Effector memory CD8-positive, alpha-beta T cell (primary cell): ENCODE measurements at regions not wholly inside any gene's neighbourhood (a gene's known extent, or its start where the extent isn't known, plus 50 kb on each side); places are given as distances from the start of the nearest gene placed in this dataset.

Experiments
- ATAC-seq: fragments of 150-1000 bp; cut with Tn5 transposase; replicated peaks from 2 replicates; pipeline ENCODE4 v1.10.0; 2021; ENCODE audit warnings: mild to moderate bottlenecking, moderate library complexity
- DNase-seq, 3 experiments: peaks; one replicate each; pipeline ENCODE4 v3.0.0; 2021
- H3K27ac Mint-ChIP-seq, 2 donors: one replicate each; pipeline ENCODE4 v1.8.0; 2022; ENCODE audit warnings: mild to moderate bottlenecking in 2 of 2, mixed read lengths in 2 of 2, moderate library complexity in 2 of 2
- H3K27me3 Mint-ChIP-seq, 2 donors: one replicate each; pipeline ENCODE4 v1.8.0; 2022; ENCODE audit warnings: mixed read lengths in 2 of 2
- H3K36me3 Mint-ChIP-seq: one replicate; pipeline ENCODE4 v1.8.0; 2022; ENCODE audit warnings: mild to moderate bottlenecking, moderate library complexity, mixed read lengths; ENCODE audit not compliant: insufficient read depth
- H3K4me1 Mint-ChIP-seq, 2 donors: one replicate each; pipeline ENCODE4 v1.8.0; 2022; ENCODE audit warnings: low read depth in 2 of 2, mixed read lengths in 2 of 2
- H3K4me3 Mint-ChIP-seq, 2 donors: one replicate each; pipeline ENCODE4 v1.8.0; 2022; ENCODE audit warnings: mild to moderate bottlenecking in 2 of 2, mixed read lengths in 2 of 2, moderate library complexity in 2 of 2
- H3K9me3 Mint-ChIP-seq, 2 donors: one replicate each; pipeline ENCODE4 v1.8.0; 2022; ENCODE audit warnings: mixed read lengths in 2 of 2

GRCh38 chr1:37135032-37135431, 100.7 kb upstream of the GRIK3 start:
- no peak for ATAC-seq
- peaks cover 0 to 4% of the 10 kb centered on the region in 2 donors for H3K4me1 Mint-ChIP-seq

DNA sequence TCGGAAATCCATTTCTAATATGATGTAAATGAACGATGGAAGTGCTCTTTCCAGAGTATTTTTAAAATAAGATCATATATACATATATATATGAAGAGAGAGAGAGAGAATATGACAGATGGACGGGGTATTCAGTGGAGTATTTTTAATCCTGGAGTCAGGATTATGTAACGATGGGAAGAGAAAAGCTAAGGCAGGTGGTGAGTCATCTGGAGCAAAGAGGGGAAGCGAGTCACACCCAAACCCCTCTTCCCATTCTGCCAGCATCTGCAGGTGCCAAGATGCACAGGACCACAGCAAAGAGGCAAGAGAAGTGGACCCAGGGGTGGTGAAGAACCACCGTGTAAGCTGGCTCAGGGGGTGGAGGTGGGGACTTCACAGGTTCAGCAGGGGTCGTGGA, 102.7 kb upstream of the GRIK3 start:
- no peak for ATAC-seq
- no peaks in the 10 kb centered on the region for H3K4me1 Mint-ChIP-seq
- peaks cover 39 to 66% of the 10 kb centered on the region in 2 donors for H3K27me3 Mint-ChIP-seq
- DNase-seq = no peak
- peaks cover 3% of the 10 kb centered on the region for H3K36me3 Mint-ChIP-seq
- no peaks in the 10 kb centered on the region for H3K9me3 Mint-ChIP-seq
- no peak overlapping the region for H3K4me3 Mint-ChIP-seq
- H3K27ac Mint-ChIP-seq = no peak overlapping the region

More at GRCh38 chr1:37135032-37135431, 100.7 kb upstream of the GRIK3 start:
- Mint-ChIP-seq H3K27ac (no peak overlapping the region), H3K36me3 (peaks cover 3% of the 10 kb centered on the region), H3K9me3 (no peaks in the 10 kb centered on the region), H3K27me3 (peaks cover 52 to 65% of the 10 kb centered on the region in 2 donors), H3K4me3 (no peak overlapping the region)
- DNase-seq = no peak

DNA sequence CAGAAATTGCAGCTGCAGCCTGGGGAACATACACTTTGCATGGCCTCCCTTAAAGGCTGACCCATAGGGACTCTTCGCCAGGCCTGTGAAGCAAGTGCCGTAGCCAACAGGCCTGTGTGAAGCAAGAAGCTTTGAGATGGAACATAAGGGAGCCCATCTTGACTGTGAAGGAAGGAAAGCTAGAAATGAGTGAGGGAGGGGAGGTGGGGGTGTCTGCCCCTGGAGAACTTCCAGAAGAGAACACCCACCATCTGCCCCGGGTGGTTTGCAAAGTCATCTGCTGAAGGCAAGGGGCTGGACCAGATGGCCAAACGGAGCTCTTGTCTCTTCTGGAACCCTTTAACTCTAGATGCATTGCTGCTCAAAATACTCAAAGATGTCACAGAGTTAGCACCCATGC, 103.3 kb upstream of the GRIK3 start:
- Mint-ChIP-seq H3K27ac (no peak overlapping the region), H3K36me3 (peaks cover 3% of the 10 kb centered on the region), H3K4me3 (no peak overlapping the region), H3K27me3 (peaks cover 39 to 66% of the 10 kb centered on the region in 2 donors), H3K4me1 (no peaks in the 10 kb centered on the region), H3K9me3 (no peaks in the 10 kb centered on the region)
- ATAC-seq (no peak), DNase-seq (no peak)

DNA sequence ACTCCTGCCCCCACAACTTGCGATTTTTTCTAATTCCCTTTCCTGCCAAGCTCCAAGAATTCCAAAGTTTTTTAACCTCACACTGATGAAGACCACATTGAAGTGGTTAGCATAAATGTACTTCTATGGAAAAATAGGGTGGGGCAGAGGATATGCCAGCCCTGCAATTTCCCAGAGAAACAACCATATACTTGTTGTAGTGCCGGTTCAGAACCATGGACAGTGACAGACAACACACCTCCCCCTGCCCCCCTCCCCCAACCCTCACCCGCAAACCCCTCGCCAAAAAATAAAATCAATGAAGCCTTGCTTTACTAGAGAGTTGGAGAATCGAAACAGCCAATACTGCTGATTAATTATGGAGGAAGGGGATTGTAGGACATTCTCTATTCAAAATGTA, 109.5 kb upstream of the GRIK3 start:
- no peak for DNase-seq
- Mint-ChIP-seq H3K27me3 (peaks cover 11 to 45% of the 10 kb centered on the region in 2 donors), H3K4me3 (no peak overlapping the region), H3K9me3 (no peaks in the 10 kb centered on the region), H3K36me3 (no peaks in the 10 kb centered on the region), H3K27ac (no peak overlapping the region), H3K4me1 (no peaks in the 10 kb centered on the region)
- no peak for ATAC-seq

DNA sequence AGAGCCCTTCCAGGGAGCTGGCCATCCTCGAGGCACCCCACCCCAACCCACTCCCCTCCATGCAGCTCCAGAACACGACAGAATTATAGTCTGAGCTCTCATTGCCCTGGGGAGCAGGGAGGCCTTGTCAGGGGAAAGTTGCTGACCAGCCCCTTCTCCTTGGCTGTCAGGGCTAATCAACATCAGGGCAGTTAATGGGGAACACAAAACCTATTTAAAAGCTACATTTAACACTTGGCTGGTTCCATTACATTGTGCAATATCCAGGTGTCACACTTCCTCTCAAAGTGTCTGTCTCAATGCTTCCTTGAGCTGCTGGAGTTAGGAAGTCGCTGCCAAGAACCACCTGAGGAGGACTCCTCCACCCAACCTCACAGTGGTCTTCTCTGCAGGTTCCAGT, 111.8 kb upstream of the GRIK3 start:
- DNase-seq (no peak), ATAC-seq (no peak)
- Mint-ChIP-seq H3K36me3 (no peaks in the 10 kb centered on the region), H3K27ac (no peak overlapping the region), H3K9me3 (no peaks in the 10 kb centered on the region), H3K4me3 (no peak overlapping the region), H3K4me1 (no peaks in the 10 kb centered on the region), H3K27me3 (peaks cover 20 to 46% of the 10 kb centered on the region in 2 donors)

DNA sequence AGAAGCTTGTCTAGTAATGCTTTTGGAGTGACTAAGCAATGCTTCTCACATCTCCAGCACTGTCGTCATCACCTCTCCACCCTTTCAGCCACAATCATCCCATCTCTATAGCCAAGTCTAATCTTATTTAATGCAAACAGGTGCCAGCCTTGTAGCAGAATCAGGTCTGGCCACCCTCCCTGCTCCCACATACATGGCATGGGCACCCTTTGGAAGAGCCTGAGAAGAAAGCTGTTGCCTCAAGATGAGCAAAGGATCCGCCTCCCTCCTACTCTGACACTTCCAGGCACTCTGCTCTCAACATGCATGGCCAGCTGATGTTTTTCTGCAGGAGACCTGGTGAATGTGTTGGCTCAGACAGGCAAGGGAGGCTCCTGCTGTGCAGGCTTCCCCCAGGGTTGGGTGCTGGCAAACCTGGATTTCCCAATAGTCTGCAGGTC, 113.1 kb upstream of the GRIK3 start:
- no peak overlapping the region for H3K27ac Mint-ChIP-seq
- no peak for DNase-seq
- H3K4me1 Mint-ChIP-seq = no peaks in the 10 kb centered on the region
- no peak for ATAC-seq
- no peak overlapping the region for H3K4me3 Mint-ChIP-seq
- no peaks in the 10 kb centered on the region for H3K9me3 Mint-ChIP-seq
- peaks cover 28 to 56% of the 10 kb centered on the region in 2 donors for H3K27me3 Mint-ChIP-seq
- no peaks in the 10 kb centered on the region for H3K36me3 Mint-ChIP-seq

DNA sequence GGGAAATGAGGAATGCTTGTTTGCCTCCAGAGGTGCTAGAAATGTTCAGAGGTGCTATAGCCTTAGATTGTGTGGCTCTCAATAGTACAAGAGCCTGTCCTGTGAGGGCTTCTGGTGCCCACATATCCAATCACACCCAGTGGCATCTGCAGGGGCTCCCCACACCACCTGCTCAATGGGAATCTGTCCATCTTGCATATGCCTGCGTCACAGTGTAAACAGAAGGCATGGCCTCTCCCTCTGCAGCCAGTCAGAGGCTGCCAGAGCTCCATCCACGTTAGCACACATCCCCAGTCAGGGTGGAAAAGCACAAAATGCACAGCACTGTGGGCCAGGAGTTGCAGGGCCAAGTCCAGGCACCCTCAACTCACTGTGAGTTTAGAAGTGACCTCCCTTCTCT, 113.6 kb upstream of the GRIK3 start:
- Mint-ChIP-seq H3K27me3 (peaks cover 29 to 59% of the 10 kb centered on the region in 2 donors), H3K9me3 (no peaks in the 10 kb centered on the region), H3K4me3 (no peak overlapping the region), H3K36me3 (no peaks in the 10 kb centered on the region), H3K4me1 (no peaks in the 10 kb centered on the region), H3K27ac (no peak overlapping the region)
- DNase-seq (no peak), ATAC-seq (no peak)

DNA sequence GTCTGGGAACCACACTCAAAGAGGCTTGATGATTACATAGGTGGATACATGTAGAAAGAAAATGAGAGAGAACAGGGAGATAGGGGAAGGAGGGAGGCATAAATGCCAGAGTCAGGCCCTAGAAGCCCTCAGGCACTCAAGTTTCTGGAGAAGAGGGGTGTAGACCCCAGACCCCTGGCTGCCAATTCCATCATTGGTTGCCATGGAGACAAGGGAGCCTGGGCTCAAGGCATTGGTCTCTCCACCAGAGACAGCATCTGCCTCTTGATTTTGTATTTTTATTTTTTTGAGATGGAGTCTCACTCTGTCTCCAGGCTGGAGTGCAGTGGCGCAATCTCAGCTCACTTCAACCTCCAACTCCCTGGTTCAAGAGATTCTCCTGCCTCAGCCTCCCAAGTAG, 114.3 kb upstream of the GRIK3 start:
- Mint-ChIP-seq H3K27ac (no peak overlapping the region), H3K27me3 (peaks cover 29 to 63% of the 10 kb centered on the region in 2 donors), H3K36me3 (no peaks in the 10 kb centered on the region), H3K4me1 (no peaks in the 10 kb centered on the region), H3K9me3 (no peaks in the 10 kb centered on the region), H3K4me3 (no peak overlapping the region)
- DNase-seq = no peak
- ATAC-seq = no peak

DNA sequence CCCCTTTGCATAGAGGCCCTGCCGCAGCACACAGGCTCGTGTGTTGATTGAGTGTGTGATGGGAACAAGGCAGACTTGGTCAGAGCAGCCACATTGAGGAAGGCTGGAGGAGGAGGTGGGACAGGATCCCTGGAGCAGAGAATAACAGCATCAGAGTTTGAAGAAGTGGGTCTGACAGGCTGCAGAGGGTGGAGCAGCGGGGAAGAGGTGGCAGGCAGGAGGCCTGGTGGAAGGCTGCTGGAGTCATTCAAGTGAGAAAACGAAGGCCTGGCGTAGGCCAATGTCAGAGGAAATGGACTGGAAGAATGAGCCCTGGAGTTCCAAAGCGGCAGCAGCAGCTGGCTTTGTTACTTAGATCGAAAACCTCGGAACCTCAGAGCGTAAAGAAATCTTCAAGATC, 115.0 kb upstream of the GRIK3 start:
- H3K4me1 Mint-ChIP-seq = no peaks in the 10 kb centered on the region
- no peaks in the 10 kb centered on the region for H3K9me3 Mint-ChIP-seq
- no peak overlapping the region for H3K4me3 Mint-ChIP-seq
- no peaks in the 10 kb centered on the region for H3K36me3 Mint-ChIP-seq
- no peak for DNase-seq
- no peak for ATAC-seq
- H3K27me3 Mint-ChIP-seq = peaks cover 29 to 69% of the 10 kb centered on the region in 2 donors
- no peak overlapping the region for H3K27ac Mint-ChIP-seq

DNA sequence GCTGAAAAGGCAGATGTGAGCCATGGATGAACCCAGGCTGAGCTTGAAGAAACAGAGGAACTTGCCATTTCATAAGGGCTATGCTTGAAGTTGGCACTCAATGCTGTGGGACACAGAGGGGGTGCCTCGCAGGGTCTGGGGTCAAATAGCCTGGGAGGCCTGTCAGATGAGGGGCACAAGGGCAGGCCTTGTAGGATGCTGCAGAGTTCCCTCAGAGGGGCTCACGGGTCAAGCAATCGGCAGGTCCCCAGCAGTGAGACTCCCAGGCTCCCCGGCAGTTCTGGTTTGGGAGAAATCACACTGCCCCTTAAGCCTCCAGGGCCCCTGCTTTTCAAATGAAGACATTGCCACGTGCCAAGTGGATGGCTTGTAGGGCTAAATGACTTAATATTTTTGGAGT, 116.7 kb upstream of the GRIK3 start:
- no peaks in the 10 kb centered on the region for H3K4me1 Mint-ChIP-seq
- ATAC-seq (no peak), DNase-seq (no peak)
- H3K27ac Mint-ChIP-seq = no peak overlapping the region
- no peaks in the 10 kb centered on the region for H3K36me3 Mint-ChIP-seq
- H3K9me3 Mint-ChIP-seq = peaks cover 0 to 2% of the 10 kb centered on the region in 2 donors
- peaks cover 37 to 77% of the 10 kb centered on the region in 2 donors for H3K27me3 Mint-ChIP-seq
- H3K4me3 Mint-ChIP-seq = no peak overlapping the region

DNA sequence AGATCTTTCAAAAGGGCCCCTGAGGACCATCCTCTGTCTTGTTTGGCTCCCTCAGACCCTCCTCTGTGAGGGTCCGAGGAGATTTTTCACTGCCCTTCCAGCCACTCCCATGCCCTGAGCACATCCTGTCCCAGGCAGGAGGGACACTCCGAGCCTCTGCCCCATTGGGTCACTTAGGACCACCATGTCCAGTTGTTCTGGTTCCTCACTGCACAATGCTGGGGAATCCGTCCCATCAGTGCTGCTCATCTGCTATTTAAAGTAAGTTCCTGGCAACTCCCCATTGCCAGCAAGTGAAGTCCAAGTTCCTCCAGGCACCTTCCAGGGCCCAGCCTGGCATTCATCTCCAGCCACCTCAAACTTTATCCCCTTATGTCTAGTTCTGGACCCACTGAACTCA, 117.5 kb upstream of the GRIK3 start:
- Mint-ChIP-seq H3K36me3 (no peaks in the 10 kb centered on the region), H3K4me3 (no peak overlapping the region), H3K27ac (no peak overlapping the region), H3K4me1 (no peaks in the 10 kb centered on the region), H3K27me3 (peaks cover 33 to 69% of the 10 kb centered on the region in 2 donors), H3K9me3 (peaks cover 0 to 2% of the 10 kb centered on the region in 2 donors)
- ATAC-seq = no peak
- no peak for DNase-seq

- Mint-ChIP-seq H3K4me3 (no peak overlapping the region), H3K36me3 (no peaks in the 10 kb centered on the region), H3K4me1 (no peaks in the 10 kb centered on the region), H3K27me3 (peaks cover 27 to 62% of the 10 kb centered on the region in 2 donors), H3K9me3 (peaks cover 0 to 2% of the 10 kb centered on the region in 2 donors), H3K27ac (no peak overlapping the region)
- DNase-seq (no peak), ATAC-seq (no peak)
These were observed 118.2 kb upstream of the GRIK3 start for GRCh38 chr1:37152491-37152890.

DNA sequence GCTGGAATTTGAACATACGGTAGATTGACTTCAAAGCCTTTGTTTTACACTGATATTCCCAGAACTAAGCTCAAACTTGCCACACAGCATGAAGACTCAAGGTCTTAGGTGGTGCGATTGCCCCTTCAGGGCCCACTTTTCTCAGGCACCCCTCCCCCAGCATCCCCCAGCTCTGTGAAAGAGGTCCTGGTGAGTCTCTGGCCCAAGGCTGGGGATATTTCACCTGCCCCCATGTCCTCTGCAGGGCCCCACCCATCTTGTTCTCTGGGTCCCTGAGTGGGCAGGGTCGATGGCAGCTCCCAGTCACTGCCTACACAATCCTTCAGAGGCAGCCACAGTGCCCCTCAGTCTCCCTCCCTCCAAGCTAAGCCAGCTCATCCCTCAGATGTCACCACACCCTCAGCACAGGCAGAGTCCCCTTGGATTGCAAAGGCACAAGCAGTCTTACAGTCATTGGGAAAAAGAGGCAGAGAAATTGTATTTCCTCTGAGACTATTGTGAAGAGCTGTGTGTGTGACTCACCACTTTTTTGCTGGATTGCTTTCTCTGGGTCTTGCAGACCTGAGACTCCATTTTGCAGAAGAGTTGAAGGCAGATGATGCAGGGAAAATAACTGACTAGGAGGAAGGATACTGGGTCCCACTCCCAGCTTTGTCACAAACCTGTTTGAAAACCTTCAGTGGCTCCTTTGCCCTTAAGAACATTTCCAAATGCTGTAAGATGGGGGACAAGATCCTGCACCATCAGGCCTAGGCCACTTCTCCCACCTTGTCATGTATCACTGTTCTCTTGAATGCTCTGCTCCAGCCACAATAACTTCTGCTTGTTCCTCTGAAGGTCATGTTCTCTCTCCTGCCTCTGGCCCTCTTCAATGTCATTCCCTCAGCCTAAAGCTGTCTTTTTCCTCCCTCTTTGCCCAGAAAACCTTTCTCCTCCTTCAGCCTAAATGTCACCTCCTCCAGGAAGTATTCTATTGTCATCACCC, 119.1 kb upstream of the GRIK3 start:
- no peak overlapping the region for H3K27ac Mint-ChIP-seq
- no peaks in the 10 kb centered on the region for H3K36me3 Mint-ChIP-seq
- no peaks in the 10 kb centered on the region for H3K4me1 Mint-ChIP-seq
- no peak for ATAC-seq
- no peak overlapping the region for H3K4me3 Mint-ChIP-seq
- H3K27me3 Mint-ChIP-seq = peaks cover 36 to 60% of the 10 kb centered on the region in 2 donors
- peaks cover 0 to 2% of the 10 kb centered on the region in 2 donors for H3K9me3 Mint-ChIP-seq
- no peak for DNase-seq

DNA sequence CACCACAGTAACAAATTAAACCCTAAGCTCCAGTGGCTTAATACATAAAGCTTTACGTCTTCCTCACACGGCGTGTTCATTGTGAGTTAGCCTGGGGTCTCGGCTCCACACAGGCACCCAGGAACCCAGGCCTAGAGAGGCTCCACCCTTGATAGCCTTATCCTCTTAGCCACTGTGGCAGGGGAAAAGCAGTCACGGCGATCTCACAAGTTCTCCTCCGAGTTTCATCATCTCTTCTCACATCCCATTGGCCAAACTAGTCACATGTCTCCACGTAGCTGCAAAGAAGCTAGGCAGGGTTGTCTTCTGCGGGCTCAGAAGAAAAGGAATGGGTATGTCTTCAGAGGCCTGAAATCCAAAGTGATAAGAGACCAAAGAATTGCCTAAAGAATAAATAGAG, 122.3 kb upstream of the GRIK3 start:
- Mint-ChIP-seq H3K4me3 (no peak overlapping the region), H3K4me1 (no peaks in the 10 kb centered on the region), H3K27me3 (peaks cover 26 to 45% of the 10 kb centered on the region in 2 donors), H3K27ac (no peak overlapping the region), H3K36me3 (no peaks in the 10 kb centered on the region), H3K9me3 (peaks cover 0 to 5% of the 10 kb centered on the region in 2 donors)
- ATAC-seq (no peak), DNase-seq (no peak)
